Central memory CD8-positive, alpha-beta T cell (primary cell): ENCODE measurements at regions not wholly inside any gene's neighbourhood (a gene's known extent, or its start where the extent isn't known, plus 50 kb on each side); places are given as distances from the start of the nearest gene placed in this dataset.
"Not testable (repeated sequence)": the region's sequence is repeated elsewhere in the genome, so short reads cannot be mapped to it uniquely, and the experiment has no call there.

Experiments used
- ATAC-seq: fragments of 150-1000 bp; cut with Tn5 transposase; replicated peaks from 2 replicates; pipeline ENCODE4 v1.10.0; 2022; ENCODE audit warnings: mild to moderate bottlenecking, moderate FRiP score, moderate number of reproducible peaks; ENCODE audit not compliant: poor library complexity, severe bottlenecking; ENCODE audit errors: extremely low read depth
- DNase-seq, 2 donors: peaks; one replicate each; pipeline ENCODE4 v3.0.0; 2021; ENCODE audit warnings: low spot score in 2 of 2
- H3K27ac Mint-ChIP-seq: one replicate; pipeline ENCODE4 v1.8.0; 2022; ENCODE audit warnings: low read depth, mild to moderate bottlenecking, moderate library complexity, mixed read lengths
- H3K27me3 Mint-ChIP-seq: one replicate; pipeline ENCODE4 v1.8.0; 2022; ENCODE audit warnings: mixed read lengths
- H3K36me3 Mint-ChIP-seq: one replicate; pipeline ENCODE4 v1.8.0; 2022; ENCODE audit warnings: mild to moderate bottlenecking, moderate library complexity, mixed read lengths; ENCODE audit not compliant: insufficient read depth
- H3K4me1 Mint-ChIP-seq: one replicate; pipeline ENCODE4 v1.8.0; 2022; ENCODE audit warnings: mixed read lengths
- H3K4me3 Mint-ChIP-seq: one replicate; pipeline ENCODE4 v1.8.0; 2022; ENCODE audit warnings: mild to moderate bottlenecking, moderate library complexity, mixed read lengths
- H3K9me3 Mint-ChIP-seq: one replicate; pipeline ENCODE4 v1.8.0; 2022; ENCODE audit warnings: mixed read lengths

DNA sequence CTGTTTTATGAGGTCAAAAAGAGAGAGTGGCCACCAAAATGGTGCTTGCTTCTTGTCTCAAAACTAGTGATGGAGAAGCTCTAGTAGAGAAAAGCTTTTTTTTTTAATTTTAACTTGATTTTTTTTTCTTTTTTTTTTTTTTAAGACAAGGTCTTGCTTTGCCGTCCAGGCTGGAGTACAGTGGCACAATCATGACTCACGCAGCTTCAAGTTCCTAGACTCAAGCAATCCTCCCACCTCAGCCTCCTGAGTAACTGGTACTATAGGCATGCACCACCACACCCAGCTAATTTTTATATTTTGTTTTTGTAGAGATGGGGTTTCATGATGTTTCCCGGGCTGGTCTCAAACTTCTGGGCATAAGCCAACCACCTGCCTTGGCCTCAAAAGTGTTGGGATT lies 279.0 kb downstream of the TBC1D4 start:
- Mint-ChIP-seq H3K9me3 (peaks cover 7% of the 10 kb centered on the region), H3K27ac (no peak overlapping the region), H3K4me1 (no peaks in the 10 kb centered on the region), H3K27me3 (peaks cover 40% of the 10 kb centered on the region), H3K4me3 (no peak overlapping the region), H3K36me3 (no peaks in the 10 kb centered on the region)
- DNase-seq (no peak), ATAC-seq (no peak)

GRCh38 chr13:75197803-75198202 lies 284.2 kb downstream of the TBC1D4 start:
- DNase-seq, result no peak
- H3K9me3 Mint-ChIP-seq, result no peaks in the 10 kb centered on the region

DNA sequence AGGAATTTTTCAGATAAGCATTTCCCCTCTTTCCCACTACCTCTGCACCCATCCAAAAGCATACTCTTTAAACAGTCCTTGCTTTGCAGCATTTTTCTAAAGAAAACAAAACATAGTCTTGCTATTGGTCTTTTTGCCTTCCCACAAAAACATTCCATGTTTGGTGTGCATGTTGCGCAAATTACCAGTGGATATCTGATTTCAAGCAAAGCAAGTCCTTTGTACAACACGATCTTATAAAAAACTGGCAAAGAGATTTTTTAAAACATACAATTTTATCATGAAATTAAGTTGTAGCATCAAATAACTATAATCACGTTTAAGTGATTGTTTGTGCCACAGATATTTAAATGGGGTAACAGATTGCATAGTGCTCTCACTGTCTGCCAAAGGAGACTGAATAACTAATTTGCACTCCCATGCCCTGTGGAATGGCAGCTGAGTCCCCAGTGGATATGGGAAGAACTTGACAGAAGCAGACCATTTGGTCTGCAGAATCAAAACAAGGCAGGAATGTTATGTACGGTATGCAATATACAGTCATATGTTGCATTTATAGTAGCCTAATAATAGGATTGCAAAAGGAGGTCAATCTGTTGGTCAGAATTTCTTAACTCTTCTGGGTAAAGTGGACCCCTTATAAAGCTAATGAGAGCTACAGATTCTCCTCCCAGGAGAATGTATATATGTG lies 285.7 kb downstream of the TBC1D4 start:
- ATAC-seq, result no peak
- Mint-ChIP-seq H3K27me3 (peaks cover 68% of the 10 kb centered on the region), H3K27ac (no peak overlapping the region), H3K4me3 (no peak overlapping the region), H3K9me3 (no peaks in the 10 kb centered on the region), H3K4me1 (no peaks in the 10 kb centered on the region), H3K36me3 (no peaks in the 10 kb centered on the region)
- DNase-seq, result no peak

More at GRCh38 chr13:75197803-75198202, 284.2 kb downstream of the TBC1D4 start:
- H3K4me3 Mint-ChIP-seq, result no peak overlapping the region
- no peak for ATAC-seq
- H3K4me1 Mint-ChIP-seq, result no peaks in the 10 kb centered on the region
- no peak overlapping the region for H3K27ac Mint-ChIP-seq
- no peaks in the 10 kb centered on the region for H3K36me3 Mint-ChIP-seq
- peaks cover 76% of the 10 kb centered on the region for H3K27me3 Mint-ChIP-seq

GRCh38 chr13:75195495-75196146 lies 286.3 kb downstream of the TBC1D4 start:
- H3K36me3 Mint-ChIP-seq, result no peaks in the 10 kb centered on the region
- H3K4me3 Mint-ChIP-seq, result no peak overlapping the region
- DNase-seq (no peak), ATAC-seq (no peak)
- peaks cover 62% of the 10 kb centered on the region for H3K27me3 Mint-ChIP-seq
- H3K4me1 Mint-ChIP-seq, result no peaks in the 10 kb centered on the region
- no peak overlapping the region for H3K27ac Mint-ChIP-seq
- H3K9me3 Mint-ChIP-seq, result no peaks in the 10 kb centered on the region

GRCh38 chr13:75194717-75195462 lies 287.1 kb downstream of the TBC1D4 start:
- ATAC-seq (no peak), DNase-seq (no peak)
- peaks cover 54% of the 10 kb centered on the region for H3K27me3 Mint-ChIP-seq
- H3K4me1 Mint-ChIP-seq, result no peaks in the 10 kb centered on the region
- no peaks in the 10 kb centered on the region for H3K9me3 Mint-ChIP-seq
- no peak overlapping the region for H3K27ac Mint-ChIP-seq
- H3K36me3 Mint-ChIP-seq, result no peaks in the 10 kb centered on the region
- no peak overlapping the region for H3K4me3 Mint-ChIP-seq

DNA sequence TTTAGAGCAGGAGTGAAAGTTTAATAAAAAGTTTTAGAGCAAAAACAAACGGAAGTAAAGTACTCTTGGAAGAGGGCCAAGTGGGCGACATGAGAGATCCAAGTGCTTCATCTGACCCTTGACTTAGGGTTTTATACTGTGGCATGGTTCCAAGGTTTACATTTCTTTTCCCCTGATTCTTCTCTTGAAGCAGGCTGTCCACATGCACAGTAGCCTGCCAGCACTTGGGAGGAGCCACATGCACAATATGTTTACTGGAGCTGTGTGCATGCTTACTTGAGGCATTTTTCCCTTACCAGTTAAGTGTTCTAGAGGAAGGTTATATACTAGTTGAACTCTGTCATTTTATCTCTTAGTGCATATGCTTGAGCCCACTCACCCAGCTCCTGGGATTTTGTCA lies 295.6 kb downstream of the TBC1D4 start:
- peaks cover 35% of the 10 kb centered on the region for H3K27me3 Mint-ChIP-seq
- H3K36me3 Mint-ChIP-seq, result peaks cover 3% of the 10 kb centered on the region
- no peaks in the 10 kb centered on the region for H3K4me1 Mint-ChIP-seq
- H3K4me3 Mint-ChIP-seq, result no peak overlapping the region
- DNase-seq (no peak), ATAC-seq (no peak)
- no peaks in the 10 kb centered on the region for H3K9me3 Mint-ChIP-seq
- no peak overlapping the region for H3K27ac Mint-ChIP-seq

GRCh38 chr13:75181906-75182305 lies 300.1 kb downstream of the TBC1D4 start:
- H3K27me3 Mint-ChIP-seq, result peaks cover 38% of the 10 kb centered on the region
- H3K4me1 Mint-ChIP-seq, result no peaks in the 10 kb centered on the region
- no peak overlapping the region for H3K4me3 Mint-ChIP-seq
- ATAC-seq (no peak), DNase-seq (no peak)
- H3K36me3 Mint-ChIP-seq, result peaks cover 3% of the 10 kb centered on the region
- no peak overlapping the region for H3K27ac Mint-ChIP-seq
- H3K9me3 Mint-ChIP-seq, result no peaks in the 10 kb centered on the region

GRCh38 chr13:75180805-75181455 lies 301.0 kb downstream of the TBC1D4 start:
- Mint-ChIP-seq H3K4me1 (no peaks in the 10 kb centered on the region), H3K9me3 (no peaks in the 10 kb centered on the region), H3K27me3 (peaks cover 40% of the 10 kb centered on the region), H3K36me3 (peaks cover 3% of the 10 kb centered on the region), H3K27ac (no peak overlapping the region), H3K4me3 (no peak overlapping the region)
- no peak for ATAC-seq
- DNase-seq, result no peak

DNA sequence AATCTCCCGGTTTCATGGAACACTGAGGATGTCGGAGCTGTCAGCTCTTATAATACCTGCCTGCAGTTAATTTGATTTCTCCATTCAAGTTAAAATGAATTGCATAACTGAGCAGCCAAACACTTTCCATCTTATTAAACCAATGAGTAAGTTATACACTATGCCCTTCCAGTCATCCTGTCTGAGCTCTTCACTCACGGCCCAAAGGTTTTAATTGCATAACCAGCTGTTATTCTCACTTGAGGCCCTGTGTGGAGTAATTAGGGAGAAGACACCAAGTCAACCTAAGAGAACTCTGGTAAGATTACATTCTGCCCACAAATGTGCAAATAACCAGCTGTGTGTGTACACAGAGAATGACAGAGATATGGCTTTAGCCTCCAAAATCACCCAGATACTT lies 303.5 kb downstream of the TBC1D4 start:
- no peak for ATAC-seq
- no peak overlapping the region for H3K27ac Mint-ChIP-seq
- peaks cover 36% of the 10 kb centered on the region for H3K27me3 Mint-ChIP-seq
- no peaks in the 10 kb centered on the region for H3K4me1 Mint-ChIP-seq
- H3K36me3 Mint-ChIP-seq, result no peaks in the 10 kb centered on the region
- H3K9me3 Mint-ChIP-seq, result no peaks in the 10 kb centered on the region
- no peak overlapping the region for H3K4me3 Mint-ChIP-seq
- no peak for DNase-seq

DNA sequence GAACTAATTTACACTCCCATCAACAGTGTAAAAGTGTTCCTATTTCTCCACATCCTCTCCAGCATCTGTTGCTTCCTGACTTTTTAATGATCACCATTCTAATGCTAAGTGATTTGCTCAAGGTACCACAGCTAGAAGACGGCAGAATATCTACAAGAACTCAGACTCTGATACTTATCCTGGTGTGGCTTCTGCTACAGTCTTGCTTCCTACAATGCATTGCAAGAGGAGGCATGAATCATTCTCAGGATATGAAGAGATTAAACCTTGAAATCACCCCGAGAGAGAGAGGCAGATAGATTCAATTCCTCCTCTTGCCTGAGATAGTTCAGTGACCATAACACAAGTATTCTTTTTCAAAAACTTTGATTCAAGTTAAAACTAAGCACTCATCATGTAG lies 306.4 kb downstream of the TBC1D4 start:
- Mint-ChIP-seq H3K4me3 (no peak overlapping the region), H3K9me3 (no peaks in the 10 kb centered on the region), H3K27ac (no peak overlapping the region), H3K27me3 (peaks cover 59% of the 10 kb centered on the region), H3K4me1 (no peaks in the 10 kb centered on the region), H3K36me3 (no peaks in the 10 kb centered on the region)
- no peak for ATAC-seq
- no peak for DNase-seq

DNA sequence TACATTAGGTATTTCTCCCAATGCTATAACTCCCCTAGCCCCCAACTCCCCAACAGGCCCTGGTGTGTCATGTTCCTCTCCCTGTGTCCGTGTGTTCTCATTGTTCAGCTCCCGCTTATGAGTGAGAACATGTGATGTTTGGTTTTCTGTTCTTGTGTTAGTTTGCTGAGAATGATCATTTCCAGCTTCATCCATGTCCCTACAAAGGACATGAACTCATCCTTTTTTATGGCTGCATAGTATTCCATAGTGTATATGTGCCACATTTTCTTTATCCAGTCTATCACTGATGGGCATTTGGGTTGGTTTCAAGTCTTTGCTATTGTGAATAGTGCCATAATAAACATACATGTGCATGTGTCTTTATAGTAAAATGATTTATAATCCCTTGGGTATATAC lies 306.9 kb downstream of the TBC1D4 start:
- not testable (repeated sequence) for H3K36me3 Mint-ChIP-seq, ATAC-seq, DNase-seq, H3K27ac Mint-ChIP-seq, H3K9me3 Mint-ChIP-seq, H3K4me3 Mint-ChIP-seq, H3K4me1 Mint-ChIP-seq
- peaks cover 64% of the 10 kb centered on the region for H3K27me3 Mint-ChIP-seq

DNA sequence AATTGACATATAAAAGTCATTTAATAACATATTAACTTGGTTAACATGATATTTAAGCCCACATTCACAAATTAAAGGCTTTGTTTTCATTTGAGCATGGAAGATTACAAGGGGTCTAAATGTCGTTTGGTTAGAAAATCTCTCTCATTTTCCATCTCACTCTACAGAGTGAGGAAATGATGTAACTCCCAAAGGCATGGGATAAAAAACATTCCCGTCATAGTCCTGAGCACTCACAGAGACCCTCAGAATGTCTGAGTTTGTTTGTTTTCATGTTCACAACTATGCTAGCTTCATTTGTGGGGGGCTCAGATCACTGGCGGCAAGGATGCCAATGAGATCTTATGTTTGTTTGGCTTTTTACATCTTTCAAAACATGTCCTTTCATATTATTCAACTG lies 307.5 kb downstream of the TBC1D4 start:
- Mint-ChIP-seq H3K36me3 (no peaks in the 10 kb centered on the region), H3K4me1 (no peaks in the 10 kb centered on the region), H3K9me3 (no peaks in the 10 kb centered on the region), H3K27me3 (peaks cover 69% of the 10 kb centered on the region), H3K4me3 (no peak overlapping the region), H3K27ac (no peak overlapping the region)
- DNase-seq (no peak), ATAC-seq (no peak)
